B cell (primary cell): ENCODE measurements at regions not wholly inside any gene's neighbourhood (a gene's known extent, or its start where the extent isn't known, plus 50 kb on each side); places are given as distances from the start of the nearest gene placed in this dataset.
"Not testable (repeated sequence)": the region's sequence is repeated elsewhere in the genome, so short reads cannot be mapped to it uniquely, and the experiment has no call there.

Experiments used
- CTCF ChIP-seq: fragments of 200-600 bp; IDR thresholded peaks from one replicate; pipeline ENCODE4 v1.8.0; 2022; ENCODE audit warnings: antibody characterized with exemption, mild to moderate bottlenecking
- EZH2 ChIP-seq: IDR thresholded peaks from 2 replicates; pipeline ENCODE4 v1.6.1; 2012; ENCODE audit warnings: borderline replicate concordance, low read depth, mild to moderate bottlenecking, moderate library complexity, low read length; ENCODE audit not compliant: insufficient read depth, poor library complexity, severe bottlenecking

GRCh38 chr10:47605791-47606773 is 82.6 kb upstream of the AGAP9 start:
- TF ChIP-seq CTCF, EZH2: not testable (repeated sequence)
